Kidney epithelial cell (primary cell): ENCODE measurements at regions not wholly inside any gene's neighbourhood (a gene's known extent, or its start where the extent isn't known, plus 50 kb on each side); places are given as distances from the start of the nearest gene placed in this dataset.

Experiments
- DNase-seq: peaks from one replicate; pipeline ENCODE4 v3.0.0-alpha.2; 2010; ENCODE audit warnings: low read depth
- H3K27me3 ChIP-seq: 2 replicates; pipeline ENCODE4 v1.6.0; 2011; ENCODE audit warnings: low read length; ENCODE audit not compliant: control insufficient read depth, insufficient read depth
- H3K36me3 ChIP-seq: 2 replicates; pipeline ENCODE4 v1.5.1; 2011; ENCODE audit warnings: low read length; ENCODE audit not compliant: control insufficient read depth, insufficient read depth
- H3K4me3 ChIP-seq: 2 replicates; pipeline ENCODE4 v1.5.1; 2011; ENCODE audit warnings: low read depth, mild to moderate bottlenecking, control low read depth, low read length
- TF ChIP-seq, protein P1 (sequence below): IDR thresholded peaks from 2 replicates; pipeline ENCODE4 v1.5.1; 2011; ENCODE audit warnings: mild to moderate bottlenecking, moderate library complexity, low read length, control low read depth, inconsistent platforms; ENCODE audit not compliant: insufficient read depth, poor library complexity, severe bottlenecking

DNA sequence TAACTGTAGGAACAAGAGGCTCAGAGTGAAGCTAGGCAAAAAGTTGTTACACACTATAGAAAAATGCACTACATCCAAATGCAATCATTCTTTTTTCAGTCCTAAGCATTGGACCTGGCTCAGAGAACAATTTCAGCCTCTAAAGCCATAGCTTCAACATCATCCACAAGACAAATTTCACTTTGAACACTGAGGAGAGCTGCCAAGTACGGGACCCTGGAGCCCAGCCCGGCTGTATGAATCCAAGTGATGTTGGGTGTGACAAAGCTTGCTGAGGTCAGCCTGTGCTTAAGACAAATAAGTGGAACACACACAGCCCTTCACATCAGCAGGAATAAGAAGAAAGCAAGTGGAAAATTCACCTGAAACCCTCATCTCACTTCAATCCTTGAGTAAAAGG, 233.1 kb upstream of the PFKP start:
- peaks cover 5% of the 10 kb centered on the region for H3K27me3 ChIP-seq
- DNase-seq = no peak
- H3K4me3 ChIP-seq = no peak overlapping the region

DNA sequence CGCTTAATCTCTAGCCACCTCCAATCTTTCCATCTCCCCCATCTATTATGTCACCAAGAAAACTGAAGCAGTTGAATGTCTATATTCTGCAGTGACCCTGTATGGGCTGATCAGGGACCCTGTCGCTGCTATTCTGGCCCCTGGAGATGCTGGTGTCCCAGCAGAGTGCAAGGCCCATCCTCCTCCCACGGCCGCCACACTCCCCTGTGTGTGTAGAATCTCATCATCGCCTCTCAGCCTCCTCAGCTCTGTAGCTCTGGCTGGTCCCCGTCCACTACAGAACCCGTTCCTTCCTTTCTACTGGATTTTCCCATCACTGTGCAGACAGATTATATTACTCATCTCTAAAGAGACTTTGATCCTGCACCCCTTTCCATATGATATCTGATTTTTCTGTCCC, 235.8 kb upstream of the PFKP start:
- TF ChIP-seq, protein P1, sequence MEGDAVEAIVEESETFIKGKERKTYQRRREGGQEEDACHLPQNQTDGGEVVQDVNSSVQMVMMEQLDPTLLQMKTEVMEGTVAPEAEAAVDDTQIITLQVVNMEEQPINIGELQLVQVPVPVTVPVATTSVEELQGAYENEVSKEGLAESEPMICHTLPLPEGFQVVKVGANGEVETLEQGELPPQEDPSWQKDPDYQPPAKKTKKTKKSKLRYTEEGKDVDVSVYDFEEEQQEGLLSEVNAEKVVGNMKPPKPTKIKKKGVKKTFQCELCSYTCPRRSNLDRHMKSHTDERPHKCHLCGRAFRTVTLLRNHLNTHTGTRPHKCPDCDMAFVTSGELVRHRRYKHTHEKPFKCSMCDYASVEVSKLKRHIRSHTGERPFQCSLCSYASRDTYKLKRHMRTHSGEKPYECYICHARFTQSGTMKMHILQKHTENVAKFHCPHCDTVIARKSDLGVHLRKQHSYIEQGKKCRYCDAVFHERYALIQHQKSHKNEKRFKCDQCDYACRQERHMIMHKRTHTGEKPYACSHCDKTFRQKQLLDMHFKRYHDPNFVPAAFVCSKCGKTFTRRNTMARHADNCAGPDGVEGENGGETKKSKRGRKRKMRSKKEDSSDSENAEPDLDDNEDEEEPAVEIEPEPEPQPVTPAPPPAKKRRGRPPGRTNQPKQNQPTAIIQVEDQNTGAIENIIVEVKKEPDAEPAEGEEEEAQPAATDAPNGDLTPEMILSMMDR = no peak
- H3K36me3 ChIP-seq = no peaks in the 10 kb centered on the region
- H3K4me3 ChIP-seq = no peak overlapping the region
- peaks cover 5% of the 10 kb centered on the region for H3K27me3 ChIP-seq
- DNase-seq = no peak

More for the DNA sequence above, 233.1 kb upstream of the PFKP start:
- TF ChIP-seq, protein P1 = no peak
- no peaks in the 10 kb centered on the region for H3K36me3 ChIP-seq

DNA sequence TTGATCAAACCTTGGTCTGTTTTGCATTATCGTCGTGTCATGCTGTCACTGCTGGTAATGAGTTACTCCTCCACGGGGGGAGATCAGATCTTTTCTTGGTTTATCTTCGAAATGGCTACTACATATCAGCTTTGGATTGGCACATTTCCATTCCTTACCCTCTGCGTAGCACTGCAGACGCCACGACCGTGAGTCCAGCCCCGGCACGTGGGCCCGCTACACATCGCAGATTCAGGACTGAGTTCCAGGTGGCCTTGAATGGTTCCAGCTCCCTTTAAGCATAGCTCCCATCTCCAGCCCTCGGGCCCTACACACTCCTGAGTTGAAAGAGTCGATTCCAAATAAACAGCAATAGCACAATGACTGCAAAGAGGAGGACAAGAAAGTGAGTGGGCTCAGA, 238.6 kb upstream of the PFKP start:
- no peaks in the 10 kb centered on the region for H3K36me3 ChIP-seq
- DNase-seq = no peak
- TF ChIP-seq, protein P1 = no peak
- H3K4me3 ChIP-seq = no peak overlapping the region
- no peaks in the 10 kb centered on the region for H3K27me3 ChIP-seq

DNA sequence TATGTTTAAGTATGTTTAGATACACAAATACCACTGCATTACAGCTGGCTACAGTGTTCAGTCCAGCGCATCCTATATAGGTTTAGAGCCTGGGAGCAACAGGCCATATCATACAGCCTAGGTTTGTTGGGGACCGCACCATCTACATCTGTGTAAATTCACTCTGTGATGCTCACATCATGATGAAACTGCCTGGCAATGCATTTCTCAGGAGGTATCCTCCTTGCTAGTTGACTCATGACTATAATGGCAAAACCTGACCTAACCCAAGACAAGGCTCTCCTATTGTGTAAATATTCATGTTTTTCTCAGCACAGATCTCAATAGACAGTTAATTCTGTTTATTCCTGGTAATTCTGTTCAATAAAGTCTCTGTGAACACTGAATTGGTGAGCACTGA, 240.7 kb upstream of the PFKP start:
- Histone ChIP-seq H3K4me3 (no peak overlapping the region), H3K27me3 (no peaks in the 10 kb centered on the region), H3K36me3 (no peaks in the 10 kb centered on the region)
- no peak for DNase-seq
- TF ChIP-seq, protein P1 = no peak

DNA sequence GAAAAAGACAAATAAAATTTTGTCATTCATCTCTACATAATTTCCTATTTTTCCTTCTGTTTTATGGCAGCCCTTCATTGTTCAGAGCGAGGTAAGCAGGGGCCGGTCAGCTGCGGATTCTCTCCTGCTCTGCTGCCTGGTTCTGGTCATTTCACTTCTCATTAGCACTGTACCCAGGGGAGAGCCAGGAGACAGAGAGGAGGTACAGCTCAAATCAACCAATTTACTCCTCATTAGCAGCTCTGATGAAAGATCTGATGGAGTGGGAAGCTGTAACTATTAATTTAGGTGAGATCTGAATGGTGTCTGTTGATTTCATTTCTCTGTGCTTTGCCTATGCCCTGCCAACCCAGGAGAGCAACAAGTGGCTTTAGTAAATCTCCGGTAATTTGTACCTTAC, 241.5 kb upstream of the PFKP start:
- no peaks in the 10 kb centered on the region for H3K36me3 ChIP-seq
- H3K27me3 ChIP-seq = no peaks in the 10 kb centered on the region
- no peak overlapping the region for H3K4me3 ChIP-seq
- DNase-seq = no peak
- TF ChIP-seq, protein P1 = no peak

DNA sequence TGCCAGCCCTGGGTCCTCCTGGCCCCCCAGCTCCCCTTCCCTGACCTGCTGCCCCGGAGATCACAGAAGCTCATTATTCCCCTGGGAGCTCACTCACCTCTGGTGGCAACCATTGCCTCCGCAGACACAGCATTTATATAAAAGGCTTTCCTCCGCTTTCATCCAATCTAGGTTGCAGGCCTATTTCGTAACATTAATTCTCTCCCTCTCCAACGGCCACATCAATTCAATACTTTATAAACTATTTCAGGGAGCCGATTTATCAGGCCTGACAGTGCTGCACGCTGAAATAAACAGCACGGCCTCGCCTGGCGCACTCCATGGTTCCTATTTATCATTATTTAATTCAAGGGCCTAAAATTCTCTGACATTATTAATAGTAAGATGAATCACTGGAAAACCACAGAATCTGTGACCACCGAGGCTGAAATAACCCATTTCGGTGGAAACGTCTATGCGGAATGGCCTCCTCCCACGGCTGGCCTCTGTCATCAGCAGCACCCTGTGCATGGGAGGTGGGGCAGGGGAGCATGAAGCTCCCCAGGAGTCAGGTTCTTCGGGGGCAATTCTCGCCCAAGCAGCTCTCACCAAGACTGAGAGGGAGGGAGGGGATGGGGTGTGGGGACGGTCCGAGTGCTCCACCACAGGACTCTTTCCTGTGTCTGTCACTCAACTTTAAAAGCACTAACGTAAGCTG, 249.3 kb upstream of the PFKP start:
- TF ChIP-seq, protein P1 = no peak
- Histone ChIP-seq H3K36me3 (no peaks in the 10 kb centered on the region), H3K27me3 (no peaks in the 10 kb centered on the region), H3K4me3 (no peak overlapping the region)
- no peak for DNase-seq
